HG03521 (cell line): ENCODE measurements at regions not wholly inside any gene's neighbourhood (a gene's known extent, or its start where the extent isn't known, plus 50 kb on each side); places are given as distances from the start of the nearest gene placed in this dataset.
"Not testable (repeated sequence)": the region's sequence is repeated elsewhere in the genome, so short reads cannot be mapped to it uniquely, and the experiment has no call there.

Source experiments
- ATAC-seq: cut with Tn5 transposase; IDR thresholded peaks from one replicate; pipeline ENCODE4 v1.9.1; 2021; ENCODE audit warnings: mild to moderate bottlenecking, moderate library complexity; ENCODE audit not compliant: unreplicated experiment

DNA sequence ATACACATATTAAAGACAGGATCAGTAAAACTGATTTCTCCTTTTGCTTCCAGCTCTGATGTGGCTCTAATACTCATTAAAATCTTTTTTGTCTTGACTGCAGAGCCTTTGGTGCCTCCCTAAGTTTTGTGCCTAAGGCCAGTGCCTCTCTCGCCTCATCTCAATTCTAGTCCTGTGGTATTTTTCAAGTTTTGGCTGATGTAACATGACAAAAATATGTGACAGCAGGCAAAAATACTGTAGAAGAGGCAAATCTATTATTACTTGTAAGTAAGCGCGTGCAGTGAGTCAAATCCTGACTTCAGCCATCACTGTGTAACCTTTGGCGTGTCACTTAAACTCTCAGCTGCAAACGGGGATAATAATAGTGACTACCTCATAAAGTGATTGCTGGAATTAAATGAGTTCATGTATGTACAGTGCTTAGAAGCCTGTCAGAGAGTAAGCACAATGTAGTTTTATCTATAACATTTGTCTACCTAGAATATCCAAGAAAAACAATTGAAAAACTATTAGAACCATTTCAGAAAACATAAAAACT is 74.0 kb downstream of the MAB21L3 start:
- ATAC-seq, result no peak

DNA sequence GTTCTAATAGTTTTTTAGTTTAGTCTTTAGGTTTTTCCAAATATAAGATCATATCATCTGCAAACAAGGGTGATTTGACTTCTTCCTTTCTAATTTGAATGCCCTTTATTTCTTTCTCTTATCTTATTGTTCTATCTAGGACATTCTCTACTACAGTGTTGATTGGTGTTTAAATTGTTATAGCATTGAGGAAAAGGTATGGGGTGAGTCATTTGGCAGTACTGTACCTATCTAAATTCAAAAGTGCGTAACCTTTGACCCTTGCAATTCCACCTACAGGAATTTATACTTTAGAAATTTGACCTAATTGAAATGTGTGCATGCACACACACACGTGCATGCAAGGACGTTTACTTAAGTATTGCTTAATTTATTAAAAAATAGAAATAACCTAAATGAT is 78.3 kb downstream of the MAB21L3 start:
- no peak for ATAC-seq

DNA sequence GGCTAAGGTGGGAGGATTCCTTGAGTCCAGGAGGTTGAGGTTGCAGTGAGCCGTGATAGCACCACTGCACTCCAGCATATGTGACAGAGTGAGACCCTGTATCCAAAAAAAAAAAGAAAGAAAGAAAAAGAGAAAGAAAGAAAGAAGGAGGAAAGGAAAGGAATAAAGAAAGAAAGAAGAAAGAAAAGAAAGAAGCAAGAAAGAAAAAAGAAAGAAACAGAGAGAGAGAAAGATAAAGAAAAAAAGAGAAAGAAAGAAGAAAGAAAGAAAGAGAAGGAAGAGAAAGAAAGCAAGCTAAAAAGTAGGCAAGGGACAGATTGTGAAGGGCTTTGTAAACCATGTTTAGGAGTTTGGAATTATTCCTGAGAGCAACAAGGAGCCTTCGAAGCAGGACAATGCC is 80.1 kb downstream of the MAB21L3 start:
- no peak for ATAC-seq

DNA sequence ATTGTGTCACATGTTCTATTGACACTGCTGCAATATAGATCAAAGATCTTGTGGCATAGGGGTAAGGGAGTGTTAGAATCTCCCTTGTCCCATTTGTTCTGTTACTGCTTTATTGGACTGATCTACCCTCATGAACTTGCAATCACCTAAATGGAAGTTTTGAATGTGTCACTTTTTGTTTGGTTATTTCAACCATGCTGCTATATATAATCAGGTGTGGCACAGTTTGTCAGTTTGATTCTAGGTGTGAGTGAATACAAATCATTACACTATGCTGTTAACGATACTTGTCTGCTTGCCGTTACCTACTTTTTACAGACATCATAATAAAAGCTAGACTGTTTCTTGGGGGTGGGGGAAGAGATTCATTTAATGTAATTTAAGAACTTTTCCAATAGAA is 82.6 kb downstream of the MAB21L3 start:
- ATAC-seq, result no peak

DNA sequence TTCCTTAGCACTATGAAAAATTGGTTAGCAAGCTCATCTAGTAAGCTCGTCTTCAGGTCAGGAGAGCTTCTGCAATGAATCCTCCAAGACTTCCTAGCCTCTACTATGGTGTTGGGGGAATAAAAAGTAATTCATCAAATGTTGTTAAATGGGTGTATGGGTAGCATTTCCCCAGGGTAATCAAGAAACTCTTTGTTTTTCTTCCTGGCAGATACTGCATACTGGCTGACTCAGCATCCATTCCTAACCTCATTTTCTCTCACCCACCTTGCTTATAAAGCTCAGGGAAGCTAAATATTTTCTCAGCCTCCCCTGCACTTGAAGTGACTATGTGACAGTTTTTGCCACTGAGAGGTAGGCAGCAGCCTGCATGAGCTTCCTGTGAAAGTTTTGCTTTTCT is 83.4 kb downstream of the MAB21L3 start:
- no peak for ATAC-seq

DNA sequence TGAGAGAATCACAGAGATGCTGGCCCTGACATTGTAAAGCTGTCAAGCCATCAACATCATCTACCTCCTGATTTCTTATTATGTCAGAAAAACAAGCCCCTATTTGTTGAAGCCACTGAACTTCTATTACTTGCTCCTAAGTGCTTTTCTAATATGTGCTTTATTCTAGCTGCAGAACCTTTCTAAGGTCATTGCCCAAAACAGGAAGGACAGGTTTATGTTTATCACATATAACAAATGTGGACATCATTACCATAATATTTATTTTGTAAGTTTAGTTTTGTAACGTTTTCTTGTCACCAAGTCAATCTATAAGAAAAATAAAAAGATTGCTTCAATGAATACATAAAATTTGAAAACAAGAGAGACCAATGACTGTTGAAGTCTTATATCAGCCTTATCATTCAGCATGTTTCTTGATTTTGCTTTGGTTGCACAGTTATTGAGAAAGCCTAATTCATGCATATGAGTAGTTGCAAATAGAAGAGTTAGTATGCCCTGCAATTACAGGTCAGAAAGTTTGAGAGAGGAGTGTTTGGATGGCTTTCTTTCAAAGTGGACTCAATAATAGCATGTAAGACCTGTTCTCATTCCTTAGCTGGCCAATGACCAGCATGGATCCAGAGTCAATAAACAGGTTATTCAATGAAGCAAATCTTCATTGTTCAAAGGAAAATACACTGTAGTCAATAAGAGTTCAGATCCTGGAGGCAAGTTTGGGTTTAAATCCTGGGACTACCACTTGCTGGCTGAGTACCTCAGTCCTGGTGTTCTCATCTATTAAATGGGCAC is 84.1 kb downstream of the MAB21L3 start:
- ATAC-seq, result no peak

DNA sequence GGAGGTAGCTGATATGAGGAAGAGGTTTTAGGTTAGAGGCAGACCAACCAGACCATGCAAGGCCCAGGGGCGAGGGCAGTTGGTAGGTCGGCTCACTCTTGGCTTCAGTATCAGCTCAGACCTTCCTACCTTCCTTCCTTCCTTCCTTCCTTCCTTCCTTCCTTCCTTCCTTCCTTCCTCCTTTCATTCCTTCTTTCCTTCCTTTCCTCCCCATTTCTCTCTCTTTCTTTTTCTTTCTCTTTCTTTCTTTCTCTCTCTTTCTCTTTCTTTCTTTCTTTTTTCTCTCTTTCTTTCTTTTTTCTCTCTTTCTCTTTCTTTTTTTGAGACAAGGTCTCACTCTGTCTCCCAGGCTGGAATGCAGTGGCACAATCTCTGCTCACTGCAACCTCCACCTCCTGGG is 89.1 kb downstream of the MAB21L3 start:
- not testable (repeated sequence) for ATAC-seq

DNA sequence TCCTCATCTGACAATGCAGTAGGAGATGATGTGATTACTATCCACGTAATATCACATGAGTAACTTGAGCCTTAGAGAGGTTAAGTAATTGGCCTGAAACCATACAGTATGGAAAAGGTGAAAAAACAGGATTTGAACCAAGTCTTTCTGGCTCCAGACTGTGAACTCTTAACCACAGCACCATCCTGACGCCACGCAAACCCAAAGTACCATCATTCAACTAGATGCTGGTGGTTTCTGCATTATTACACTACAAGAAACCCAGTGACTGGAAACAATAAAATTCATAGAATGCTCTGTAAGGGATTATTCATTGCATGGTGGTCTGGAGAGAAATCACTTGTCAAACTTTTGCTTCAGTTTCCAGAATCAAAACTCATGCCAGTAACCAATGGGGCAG is 90.7 kb downstream of the MAB21L3 start:
- ATAC-seq, result no peak

DNA sequence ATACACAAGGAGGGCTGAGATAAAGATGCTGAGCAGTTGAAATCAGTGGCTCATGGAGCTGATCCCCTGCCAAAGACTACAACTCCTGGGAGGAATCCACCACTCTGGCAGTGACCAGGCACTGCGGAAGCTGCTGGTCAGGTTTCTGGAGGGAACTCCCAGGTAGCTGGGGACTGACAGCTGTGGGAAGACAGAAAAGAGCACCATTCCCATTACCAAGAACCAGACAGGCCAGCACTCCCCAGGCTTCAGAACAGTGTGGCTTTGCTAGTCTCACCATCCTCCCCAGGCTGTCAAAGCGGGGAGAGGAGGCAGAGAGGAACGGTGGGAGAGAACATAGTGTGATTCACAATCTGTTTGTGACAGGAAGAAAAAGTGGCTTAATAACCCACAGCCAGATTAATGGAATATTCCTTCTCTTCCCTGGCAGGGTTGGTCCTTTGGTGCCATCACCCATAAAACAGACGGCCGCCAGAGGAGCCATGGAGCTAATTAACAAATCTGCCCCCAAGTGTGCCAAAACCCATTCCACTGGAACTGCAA is 92.1 kb downstream of the MAB21L3 start:
- no peak for ATAC-seq

DNA sequence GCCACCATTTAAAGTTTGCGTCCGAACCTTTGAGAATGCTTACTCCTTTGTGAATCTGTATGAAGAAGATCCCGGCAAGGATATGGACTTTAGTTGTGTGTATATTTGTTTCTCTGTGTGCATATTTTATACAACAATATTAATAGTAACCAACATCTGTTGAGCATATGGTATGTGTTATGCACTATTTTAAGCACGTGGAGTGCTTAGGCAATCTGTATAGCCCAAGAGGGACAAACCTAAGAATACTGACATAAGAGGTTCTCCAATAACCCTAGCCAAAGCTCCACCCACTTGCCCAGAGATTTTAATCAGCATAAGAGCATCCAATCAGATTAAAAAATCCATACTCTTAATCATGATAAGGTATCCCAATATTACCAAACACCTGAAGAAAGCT is 92.7 kb downstream of the MAB21L3 start:
- no peak for ATAC-seq

DNA sequence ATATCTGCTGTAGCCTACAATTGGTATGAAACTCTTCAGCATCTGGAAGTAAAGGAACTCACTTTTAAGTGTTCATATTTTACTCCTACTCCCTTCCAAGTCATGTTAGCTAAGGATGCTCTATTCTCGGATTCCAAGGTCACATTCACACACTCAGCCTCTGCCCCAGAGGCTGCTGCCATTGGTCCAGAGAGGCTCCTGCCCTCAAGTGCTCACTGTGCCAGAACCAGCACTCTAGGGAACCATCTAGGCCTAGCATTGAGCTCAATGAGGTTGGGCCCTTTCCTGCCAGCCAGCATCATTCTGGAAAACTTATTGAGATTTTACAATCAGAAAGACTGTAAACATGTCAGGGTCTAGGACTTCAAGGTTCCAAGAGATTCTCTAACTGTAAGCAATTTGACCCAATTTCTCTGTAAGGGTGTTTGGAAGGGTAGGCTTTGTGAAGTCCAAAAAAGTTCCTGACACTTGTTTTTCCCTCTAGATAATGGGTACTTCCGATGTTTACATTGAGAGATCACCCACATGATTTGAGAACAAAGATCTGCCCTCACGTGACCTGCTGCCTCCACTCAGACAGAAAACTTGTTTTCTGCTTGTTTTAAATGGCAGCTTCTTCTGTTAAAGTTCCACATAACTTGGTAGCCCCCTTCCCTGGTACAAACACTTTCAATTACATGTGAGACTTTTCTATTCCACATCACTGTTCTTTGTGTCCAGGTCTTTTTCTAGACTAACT is 94.9 kb downstream of the MAB21L3 start:
- no peak for ATAC-seq

DNA sequence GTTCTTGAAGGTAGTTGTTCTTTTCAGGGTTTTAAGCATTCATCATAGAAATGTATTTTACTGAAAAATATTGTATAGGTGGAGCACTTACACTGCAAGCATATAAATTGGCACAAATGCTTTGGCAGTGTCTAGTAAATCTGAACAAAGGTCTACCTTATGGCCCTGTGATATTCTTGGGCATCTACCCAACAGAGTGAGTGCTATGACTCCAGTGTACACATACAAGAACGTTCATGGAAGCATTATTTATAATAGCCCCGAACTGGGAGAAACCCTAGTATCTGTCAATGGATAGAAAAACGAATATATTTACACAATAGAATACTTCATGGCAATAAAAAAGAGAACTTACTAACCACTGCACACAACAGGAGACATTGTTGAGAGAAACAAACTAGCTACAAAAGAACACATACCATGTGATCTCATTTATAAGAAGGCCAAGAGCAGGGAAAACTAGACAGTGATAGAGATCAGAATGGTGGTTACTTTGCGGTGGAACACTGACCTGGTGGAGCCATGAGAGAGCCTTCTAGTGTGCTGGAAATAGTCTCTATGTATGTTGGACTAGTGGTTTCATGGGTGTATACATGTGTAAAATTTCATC is 96.0 kb downstream of the MAB21L3 start:
- ATAC-seq, result no peak

DNA sequence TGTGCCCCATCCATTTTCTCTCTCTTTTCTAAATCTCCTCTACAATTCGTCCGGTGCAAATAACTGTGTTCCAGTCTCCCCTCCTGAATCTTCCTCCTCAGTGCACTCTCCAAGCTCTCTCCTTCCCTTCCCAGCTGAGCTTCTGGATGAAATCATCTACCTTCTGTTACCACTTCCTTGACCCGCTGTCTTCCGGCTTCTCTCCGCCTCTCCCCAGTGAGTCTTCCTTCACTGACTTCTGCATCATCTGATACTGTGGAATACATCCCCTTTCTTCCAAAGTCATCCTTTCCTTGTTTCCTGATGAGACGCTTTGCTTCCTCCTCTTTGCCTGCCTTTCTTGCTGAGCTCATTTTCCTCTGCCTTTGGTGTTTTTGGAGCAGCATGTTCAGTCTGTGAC is 96.9 kb downstream of the MAB21L3 start:
- no peak for ATAC-seq

DNA sequence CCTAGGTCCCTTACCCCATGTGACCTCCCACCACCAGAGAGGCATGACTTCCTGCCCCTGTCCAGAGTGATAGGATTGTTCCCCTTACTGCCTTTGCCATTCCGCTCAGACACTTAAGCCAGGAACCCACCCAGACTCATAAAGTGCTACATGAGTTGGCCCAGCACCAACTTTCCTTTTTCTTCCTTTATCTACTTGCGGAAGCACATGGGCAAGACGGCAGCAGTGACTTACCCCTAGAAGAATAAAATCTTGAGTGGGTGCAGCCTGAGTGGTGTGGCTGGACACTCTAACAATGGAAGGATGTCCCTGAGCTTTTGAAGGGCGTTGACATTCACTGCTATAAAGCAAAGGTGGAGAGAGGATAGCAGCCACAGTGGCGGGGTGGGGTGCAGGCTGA is 100.1 kb downstream of the MAB21L3 start:
- no peak for ATAC-seq

DNA sequence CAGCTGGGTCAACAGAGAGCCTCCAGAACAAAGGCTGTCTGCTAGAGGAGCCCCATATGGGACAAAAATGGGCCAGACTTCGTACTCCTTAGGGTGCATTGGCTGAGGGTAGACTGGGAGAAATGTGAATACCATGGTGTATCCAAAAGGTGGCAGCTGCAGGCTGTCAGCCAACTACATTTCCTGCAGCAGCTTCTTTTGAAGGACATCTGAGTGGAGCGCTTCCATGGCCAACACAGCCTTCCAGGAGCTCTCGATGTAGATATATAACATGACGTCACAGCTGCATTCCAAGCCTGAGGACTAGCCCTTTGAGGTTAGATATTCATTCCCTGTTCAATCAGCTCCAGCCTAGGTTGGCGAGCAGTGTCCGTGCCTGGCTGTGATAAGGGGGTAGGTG is 107.7 kb downstream of the MAB21L3 start:
- no peak for ATAC-seq

DNA sequence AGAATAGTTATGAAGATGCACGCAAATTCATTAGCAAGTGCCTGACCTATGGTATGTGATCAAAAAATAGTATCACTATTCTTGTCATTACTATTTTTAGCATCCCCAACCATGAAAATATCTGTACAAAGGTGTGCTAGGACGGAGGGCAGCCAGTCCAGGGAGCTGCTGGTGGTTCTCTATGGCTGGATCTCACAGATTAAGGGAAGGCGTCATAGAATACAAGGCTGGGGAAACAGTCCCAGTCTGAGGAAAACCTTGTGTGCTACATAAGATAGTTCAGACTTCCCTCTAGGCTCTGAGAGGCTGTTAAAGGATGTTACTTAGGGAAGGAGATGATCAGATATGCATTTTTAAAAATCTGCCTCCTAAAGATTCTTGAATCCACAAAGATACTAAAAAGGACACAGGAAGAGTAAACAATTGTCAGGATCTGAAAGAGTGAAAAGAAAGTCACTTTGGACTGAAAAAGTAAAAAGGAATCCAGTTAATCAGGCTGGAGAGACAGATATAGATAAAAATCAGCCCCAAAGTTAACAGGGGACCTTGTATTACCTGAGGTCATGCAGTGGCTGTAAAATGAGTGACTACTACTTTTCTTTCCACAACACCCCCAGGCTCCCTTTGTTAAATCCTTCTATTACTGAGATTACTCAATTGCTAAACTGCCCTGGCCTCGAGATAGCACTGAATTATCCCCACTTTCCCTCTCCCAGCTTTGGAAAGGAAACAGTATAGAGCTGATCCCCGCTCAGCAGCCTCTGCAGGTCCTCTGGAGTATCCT is 108.6 kb downstream of the MAB21L3 start:
- ATAC-seq, result no peak

DNA sequence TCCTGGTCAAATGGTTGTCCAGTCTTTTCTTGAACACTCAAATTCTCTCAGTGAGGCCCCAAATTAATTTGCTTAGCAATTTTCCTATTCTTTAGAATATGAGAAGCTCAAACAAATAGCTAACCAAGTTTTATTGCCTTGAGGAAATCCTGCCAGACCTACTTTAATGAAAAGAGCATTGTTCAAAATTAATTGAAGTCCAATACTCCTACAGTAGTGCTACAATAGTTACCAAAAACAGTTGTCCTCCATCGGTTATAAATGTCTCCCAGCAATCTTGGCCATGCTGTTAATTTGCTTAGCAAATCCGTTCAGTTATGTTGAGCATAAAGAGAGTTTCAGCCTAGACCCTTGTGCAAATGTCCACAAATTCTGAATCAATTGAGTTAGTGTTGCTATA is 112.9 kb downstream of the MAB21L3 start:
- ATAC-seq, result no peak

DNA sequence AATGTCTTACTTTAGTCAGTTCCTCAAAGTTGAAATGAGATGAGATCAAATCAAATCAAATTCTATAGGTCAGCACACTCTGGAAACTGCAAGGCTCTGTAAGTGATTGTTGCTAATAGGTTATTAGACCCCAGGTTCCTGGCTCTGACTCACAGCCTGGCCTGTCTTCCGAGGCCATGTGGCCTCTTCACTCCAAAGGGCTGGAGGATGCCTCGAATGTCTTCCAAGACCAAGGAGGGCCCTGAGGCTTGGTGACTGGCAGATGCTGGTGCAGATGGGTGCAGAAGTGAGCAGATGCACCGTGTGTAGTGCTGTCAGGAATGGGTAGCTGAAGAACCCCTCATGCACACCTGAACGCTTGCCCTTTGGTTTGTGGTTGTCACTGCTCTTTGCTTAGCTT is 113.4 kb downstream of the MAB21L3 start:
- no peak for ATAC-seq

DNA sequence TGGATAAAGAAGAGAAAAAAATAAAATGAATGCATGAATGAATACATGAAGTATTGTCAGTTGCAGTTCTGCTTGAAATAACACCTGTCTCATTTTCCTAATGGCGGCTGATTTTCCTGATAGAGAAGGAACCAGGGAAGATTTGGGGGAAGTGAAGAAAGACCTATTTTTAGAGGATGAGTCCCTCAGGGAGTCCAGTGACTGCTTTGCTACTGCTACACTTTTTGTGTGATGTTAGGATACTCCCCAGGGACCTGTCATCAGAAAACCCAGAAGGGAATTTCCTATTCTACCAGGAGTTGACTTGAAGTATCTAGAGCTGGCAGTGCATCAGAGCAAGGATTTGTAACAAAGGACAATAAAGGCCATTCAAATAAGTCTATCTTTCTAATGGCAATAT is 114.8 kb downstream of the MAB21L3 start:
- ATAC-seq, result no peak

DNA sequence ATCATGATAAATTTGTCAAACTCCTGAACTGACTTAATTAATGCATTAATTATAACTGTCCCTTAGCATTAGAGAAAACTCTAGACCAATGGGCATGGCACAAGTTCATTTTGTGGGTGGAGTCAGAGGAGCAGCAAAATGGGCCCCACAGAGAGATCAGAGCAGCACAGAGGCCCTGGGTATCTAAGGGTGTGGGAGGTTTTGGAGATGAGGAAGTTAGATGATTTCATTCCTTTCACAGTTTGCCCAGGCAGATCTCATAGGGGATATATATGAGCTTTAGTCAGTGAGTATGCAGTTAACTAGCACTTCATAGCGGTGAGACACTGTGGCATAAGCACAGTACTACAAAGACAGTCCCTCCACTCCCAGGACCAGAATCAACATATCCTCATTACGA is 117.3 kb downstream of the MAB21L3 start:
- no peak for ATAC-seq

DNA sequence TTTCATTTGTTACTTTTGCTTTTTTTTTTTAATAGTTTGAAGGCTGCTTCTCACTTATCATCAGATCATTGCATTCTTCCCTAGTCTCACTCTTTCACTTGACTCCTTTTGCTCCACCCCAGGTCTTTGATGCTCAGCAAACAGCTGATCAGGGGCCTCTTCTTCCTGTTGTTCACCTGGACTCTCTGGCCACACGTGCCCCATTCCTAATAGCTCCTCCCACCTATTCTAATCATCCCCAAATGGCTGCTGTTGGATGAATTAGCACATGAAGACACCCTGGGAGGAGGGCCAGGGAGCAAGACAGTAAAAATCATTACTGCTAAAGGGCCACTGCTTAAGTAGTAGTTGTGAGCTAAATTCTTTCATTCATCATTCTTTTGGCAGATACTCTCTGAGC is 119.5 kb downstream of the MAB21L3 start:
- ATAC-seq, result no peak
